Superior temporal gyrus (tissue), 1 donor: ENCODE measurements at regions not wholly inside any gene's neighbourhood (a gene's known extent, or its start where the extent isn't known, plus 50 kb on each side); places are given as distances from the start of the nearest gene placed in this dataset.
"Not testable (repeated sequence)": the region's sequence is repeated elsewhere in the genome, so short reads cannot be mapped to it uniquely, and the experiment has no call there.

Experiments used
- DNase-seq: peaks from one replicate; pipeline ENCODE4 v3.0.0-alpha.2; 2016; ENCODE audit errors: extremely low spot score

DNA sequence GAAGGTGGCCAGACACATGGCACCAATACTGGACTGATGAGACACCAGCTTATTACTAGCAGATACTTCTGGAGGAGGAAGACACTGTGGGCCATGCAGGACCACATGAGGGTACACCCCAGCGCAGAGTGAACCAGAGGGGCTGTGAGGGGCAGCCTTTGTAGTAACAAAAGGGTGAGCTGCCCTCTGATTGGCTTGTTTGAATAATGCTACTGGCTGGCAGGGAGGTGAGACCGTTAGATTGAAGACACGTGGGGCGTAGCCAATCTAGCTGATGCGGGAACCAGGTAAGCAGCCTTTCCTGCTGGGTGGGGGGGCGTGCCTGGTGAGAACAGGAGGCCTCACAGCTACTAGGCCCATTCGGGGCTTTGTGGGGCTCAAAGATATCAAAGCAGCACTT lies 102.8 kb upstream of the SEC14L1 start:
- no peak for DNase-seq

DNA sequence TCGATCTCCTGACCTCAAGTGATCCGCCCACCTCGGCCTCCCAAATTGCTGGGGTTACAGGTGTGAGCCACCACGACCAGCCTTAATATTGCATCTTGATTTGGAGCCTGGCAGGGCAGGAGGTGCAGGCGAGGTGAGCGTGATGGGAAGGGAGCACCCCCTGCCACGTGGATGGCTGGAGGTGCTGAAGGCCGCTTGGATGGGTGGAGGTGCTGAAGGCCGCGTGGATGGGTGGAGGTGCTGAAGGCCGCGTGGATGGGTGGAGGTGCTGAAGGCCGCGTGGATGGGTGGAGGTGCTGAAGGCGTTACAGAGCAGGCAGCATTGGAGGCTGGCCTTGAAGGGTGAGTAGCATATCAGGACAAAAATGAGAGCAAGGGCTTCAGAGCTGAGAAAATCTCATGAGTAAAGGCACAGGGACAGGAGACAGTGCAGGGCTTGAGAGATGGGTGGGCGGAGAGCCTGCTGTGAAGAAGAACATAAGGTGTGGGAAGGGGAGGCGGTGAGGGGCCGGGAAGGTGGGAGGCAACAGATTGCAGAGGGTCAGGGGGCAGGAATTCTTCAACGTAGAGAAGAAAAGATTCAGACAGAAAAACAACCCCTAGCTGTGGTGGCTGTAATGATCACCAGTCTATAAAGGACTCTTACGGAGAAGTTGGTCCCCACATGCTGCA lies 101.7 kb upstream of the SEC14L1 start:
- DNase-seq: no peak

DNA sequence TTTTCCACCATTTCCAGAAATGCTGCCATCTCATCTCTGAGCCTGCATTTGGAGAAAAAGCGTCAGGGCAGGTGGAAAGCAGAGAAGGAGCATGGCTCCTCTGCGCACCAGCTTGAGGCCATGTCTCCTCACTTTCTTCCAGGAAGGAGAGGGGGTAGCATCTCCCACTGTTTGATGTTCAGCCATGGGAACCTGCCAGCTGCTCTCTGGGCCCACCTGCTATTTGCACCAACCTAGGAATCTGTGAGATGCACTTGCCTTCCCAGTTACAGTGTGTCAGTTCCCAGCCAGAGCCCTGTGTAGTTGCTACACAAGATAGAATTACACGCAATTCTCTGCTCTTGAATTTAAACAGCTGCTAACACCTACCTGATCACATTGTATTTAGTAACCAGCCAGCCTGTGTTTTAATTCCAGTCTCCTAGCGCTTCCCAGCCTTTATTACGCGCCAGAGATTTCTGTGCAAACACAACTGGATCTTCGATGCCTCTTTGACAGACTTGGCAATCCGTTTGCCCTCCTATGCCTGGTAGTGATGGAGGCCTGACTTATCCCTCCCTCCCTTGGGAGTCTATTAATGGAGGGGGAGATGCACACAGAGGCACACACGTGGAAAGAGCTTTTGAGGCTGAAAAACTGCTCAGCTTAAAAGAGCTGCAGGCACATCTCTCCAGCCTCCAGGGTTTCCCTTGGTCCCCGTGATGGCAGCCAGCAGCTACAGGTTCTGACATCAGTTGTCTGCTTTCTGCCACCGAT lies 98.1 kb upstream of the SEC14L1 start:
- peak; percentile 50 for DNase-seq

- no peak for DNase-seq
These were observed 95.2 kb upstream of the SEC14L1 start for GRCh38 chr17:77045441-77046041.

GRCh38 chr17:77049440-77049839 lies 91.3 kb upstream of the SEC14L1 start:
- DNase-seq: no peak

GRCh38 chr17:77050901-77051300 lies 89.9 kb upstream of the SEC14L1 start:
- DNase-seq: not testable (repeated sequence)

GRCh38 chr17:77054936-77055335 lies 85.8 kb upstream of the SEC14L1 start:
- no peak for DNase-seq

- DNase-seq: no peak
These were observed 85.3 kb upstream of the SEC14L1 start for GRCh38 chr17:77055453-77055852.

DNA sequence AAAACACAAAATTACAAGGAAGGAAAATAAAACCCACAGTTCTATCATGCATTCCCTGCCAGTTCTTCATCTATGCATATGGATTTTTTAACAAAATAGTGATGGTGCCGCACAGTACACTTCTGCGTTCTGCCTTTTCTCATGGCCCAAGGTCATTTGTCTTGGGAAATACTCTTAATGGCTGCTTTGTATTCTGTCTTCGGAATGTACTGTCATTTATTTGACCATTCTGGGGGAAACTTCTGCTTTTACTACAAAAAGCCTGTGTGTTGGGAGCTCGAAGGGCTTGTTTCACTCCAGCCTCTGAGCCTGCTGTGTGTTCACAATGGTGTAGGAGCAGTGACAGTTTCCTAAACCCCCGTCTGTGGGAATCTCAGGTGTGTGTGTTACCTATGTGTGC lies 82.8 kb upstream of the SEC14L1 start:
- no peak for DNase-seq

- no peak for DNase-seq
These were observed 79.1 kb upstream of the SEC14L1 start for GRCh38 chr17:77061669-77062068.

DNA sequence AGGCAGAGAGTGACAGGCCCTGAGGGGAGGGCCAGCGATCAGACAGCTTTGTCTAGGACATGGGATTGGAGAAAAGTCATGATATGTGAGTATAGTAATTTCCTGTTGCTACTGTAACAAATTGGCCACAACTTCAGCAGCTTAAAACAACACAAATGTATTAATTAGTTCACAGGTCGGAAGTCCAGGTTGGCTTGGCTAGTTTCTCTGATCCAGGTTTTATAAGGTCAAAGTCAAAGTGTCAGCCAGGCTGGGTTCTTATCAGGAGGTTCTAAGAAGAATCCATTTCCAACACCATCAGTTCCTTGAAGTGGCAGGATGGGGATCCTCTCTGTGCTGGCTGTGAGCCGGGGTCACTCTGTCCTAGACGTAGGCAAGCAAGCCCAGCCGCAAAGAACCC lies 76.2 kb upstream of the SEC14L1 start:
- no peak for DNase-seq

DNA sequence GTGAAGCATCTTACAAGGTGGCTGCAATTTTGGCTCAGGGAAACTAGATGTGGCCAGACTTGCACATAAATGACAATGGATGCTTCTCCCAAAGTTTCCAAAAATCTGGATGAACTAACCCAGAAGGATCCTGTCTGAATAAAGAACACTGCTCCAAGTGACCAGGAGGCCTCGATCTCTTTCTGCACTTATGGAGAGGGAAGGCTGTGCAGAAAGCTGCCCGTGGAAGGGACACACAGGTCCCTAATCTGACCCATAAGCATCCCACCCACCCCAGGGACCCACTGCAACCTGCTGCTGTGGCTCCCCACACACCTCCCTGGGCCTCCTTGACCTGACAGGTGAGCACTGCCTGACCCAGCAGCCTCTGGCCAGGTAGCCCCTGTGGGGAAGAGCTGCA lies 74.6 kb upstream of the SEC14L1 start:
- no peak for DNase-seq

DNA sequence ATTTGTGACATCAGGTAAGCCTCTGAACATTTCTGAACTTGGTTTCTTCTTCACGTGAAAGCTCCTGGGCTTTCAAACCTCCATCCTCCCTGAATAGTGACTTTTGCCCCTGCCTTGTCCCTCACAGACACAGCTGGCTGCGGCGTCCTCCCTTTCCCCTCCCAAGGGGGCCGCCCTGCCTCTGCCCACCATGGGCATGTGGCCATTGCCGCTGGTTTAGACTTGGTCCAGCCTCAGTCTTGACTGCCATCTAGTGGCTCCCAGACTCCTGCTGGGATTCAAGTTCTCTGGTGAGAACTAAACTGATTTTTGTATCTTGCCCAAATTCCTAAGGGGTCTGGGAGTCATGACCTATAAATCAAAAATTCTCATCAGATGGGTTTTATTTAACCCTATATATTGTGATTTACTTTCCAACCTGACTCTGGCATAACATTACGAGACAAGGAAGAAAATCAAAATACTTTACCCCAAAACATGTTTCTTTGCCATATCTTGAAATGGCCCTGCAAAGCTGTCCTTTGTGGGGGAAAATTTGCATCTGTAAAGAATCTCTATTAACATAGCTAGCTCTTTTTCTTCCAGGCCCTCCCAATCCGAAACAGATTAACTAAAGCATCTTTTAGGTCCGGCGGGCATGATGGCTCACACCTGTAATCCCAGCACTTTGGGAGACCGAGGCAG lies 73.9 kb upstream of the SEC14L1 start:
- peak; percentile 81 for DNase-seq

DNA sequence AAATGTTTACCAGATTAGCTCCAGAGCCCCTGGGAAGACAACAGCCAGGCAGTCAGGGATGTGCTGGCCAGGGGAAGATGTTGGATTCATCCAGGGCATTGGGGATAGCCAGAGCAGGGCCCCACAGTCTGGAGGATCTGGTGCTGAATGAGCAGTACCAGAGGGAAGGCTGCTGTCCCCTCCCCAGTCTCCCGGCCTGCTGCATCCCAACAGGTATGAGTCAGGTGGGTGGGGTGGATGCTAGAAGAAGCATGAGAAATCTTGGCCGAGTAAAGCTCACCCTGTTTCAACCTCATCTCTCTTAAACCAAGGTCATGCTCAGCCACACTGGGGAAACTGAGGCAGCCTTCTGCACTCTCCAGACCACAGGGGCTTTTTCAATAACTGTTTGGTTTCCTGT lies 71.9 kb upstream of the SEC14L1 start:
- DNase-seq: no peak

DNA sequence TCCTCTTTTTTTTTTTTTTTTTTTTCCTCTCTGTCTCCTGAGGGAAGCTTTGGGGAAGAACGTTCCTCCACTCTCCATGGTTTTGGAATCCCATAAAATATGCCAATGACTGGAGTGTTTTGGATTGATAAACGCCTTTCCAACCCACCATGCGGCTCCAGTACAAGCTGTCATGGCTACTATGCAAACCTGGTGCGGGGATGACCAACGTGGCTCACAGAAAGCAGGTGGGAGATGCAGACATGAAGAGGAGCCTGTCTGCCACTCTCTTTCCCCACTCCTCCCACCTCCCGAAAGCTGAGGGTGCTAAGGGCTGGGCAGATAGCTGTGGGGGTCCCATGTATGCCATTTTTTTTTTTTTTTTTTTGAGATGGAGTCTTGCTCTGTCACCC lies 69.9 kb upstream of the SEC14L1 start:
- no peak for DNase-seq

GRCh38 chr17:77071925-77072490 lies 68.8 kb upstream of the SEC14L1 start:
- no peak for DNase-seq

- no peak for DNase-seq
These were observed 68.1 kb upstream of the SEC14L1 start for GRCh38 chr17:77072670-77073069.

DNA sequence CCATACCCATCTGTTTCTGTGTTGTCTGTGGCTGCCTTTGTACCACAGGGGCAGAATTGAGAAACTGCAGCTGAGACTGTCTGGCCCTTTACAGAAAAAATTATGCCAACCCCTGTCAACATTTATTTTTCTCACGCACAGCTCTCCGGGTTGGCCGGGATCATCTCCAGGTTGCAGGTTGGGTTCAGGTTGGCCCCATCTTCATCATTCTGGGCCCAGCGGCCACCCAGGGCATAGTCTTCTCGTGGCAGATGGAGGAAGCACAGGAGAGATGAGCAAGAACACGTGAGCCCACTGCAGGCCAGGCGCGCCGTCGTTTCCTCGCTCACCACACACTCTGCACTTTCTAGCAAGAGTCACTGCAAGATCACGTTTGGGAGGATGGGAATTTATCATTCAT lies 66.1 kb upstream of the SEC14L1 start:
- no peak for DNase-seq

- DNase-seq: no peak
These were observed 64.5 kb upstream of the SEC14L1 start for GRCh38 chr17:77076124-77076830.

DNA sequence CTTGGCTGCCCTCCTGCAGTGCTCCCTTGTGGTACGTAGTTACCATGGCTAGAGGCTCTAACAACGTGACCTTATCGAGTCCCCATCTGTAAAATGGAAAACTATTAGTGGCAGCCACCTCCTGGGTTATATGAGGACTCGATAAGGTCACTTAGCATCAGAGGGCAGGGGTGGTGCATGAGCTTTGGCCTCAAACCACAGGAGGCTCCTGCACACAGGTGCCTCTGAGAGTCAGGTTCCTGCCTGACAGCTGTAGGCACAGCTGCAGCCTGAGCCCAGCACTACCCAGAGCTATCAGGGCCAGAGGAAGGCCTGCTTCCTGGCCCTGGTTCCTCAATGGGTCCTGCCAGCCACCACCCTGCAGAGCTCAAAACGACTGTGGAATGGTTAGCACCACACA lies 57.2 kb upstream of the SEC14L1 start:
- no peak for DNase-seq

DNA sequence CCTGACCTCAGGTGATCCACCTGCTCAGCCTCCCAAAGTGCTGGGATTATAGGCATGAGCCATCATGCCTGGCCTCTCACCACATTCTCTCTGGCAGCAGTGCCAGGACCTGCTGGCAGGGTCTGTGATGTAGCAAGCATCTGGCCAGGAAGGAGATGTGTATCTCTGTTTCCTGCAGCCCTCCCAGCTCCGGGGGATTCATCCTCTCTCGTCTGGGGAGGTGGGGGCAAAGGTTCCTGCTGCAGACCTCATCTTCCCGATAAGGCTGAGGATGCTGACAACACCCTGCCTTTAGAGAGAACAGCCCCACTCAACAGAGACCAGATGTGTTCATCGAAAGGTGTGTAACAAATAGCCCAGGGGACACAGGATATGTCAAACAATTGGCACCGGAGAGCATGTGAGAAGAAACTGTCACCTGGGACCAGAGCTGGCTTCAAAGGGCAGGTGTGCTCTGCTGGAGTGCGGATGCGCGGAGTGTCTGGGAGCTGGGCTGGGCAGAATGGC lies 54.8 kb upstream of the SEC14L1 start:
- DNase-seq: no peak
